Transverse colon (tissue), 4 donors: ENCODE measurements at regions not wholly inside any gene's neighbourhood (a gene's known extent, or its start where the extent isn't known, plus 50 kb on each side); places are given as distances from the start of the nearest gene placed in this dataset.

Experiments
- DNase-seq: peaks from one replicate; pipeline ENCODE4 v3.0.0-alpha.2; 2019
- H3K27ac ChIP-seq, 4 donors: fragments of 200-600 bp; sonication (generic); 2 replicates each; pipeline ENCODE4 v1.5.1; 2016 to 2018; ENCODE audit warnings: inconsistent platforms in 4 of 4
- H3K27me3 ChIP-seq: fragments of 200-600 bp; sonication (generic); 2 replicates; pipeline ENCODE4 v1.5.1; 2017; ENCODE audit warnings: inconsistent platforms
- H3K36me3 ChIP-seq, 4 donors: fragments of 200-600 bp; sonication (generic); 2 replicates each; pipeline ENCODE4 v1.5.1; 2017 to 2019; ENCODE audit warnings: inconsistent platforms in 4 of 4
- H3K4me1 ChIP-seq, 4 donors: fragments of 200-600 bp; sonication (generic); 2 replicates each; pipeline ENCODE4 v1.5.1; 2017 to 2020; ENCODE audit warnings: inconsistent platforms in 4 of 4
- H3K4me3 ChIP-seq, 4 donors: fragments of 200-600 bp; sonication (generic); 1 replicate in 1 of 4; 2 replicates in 3 of 4; pipeline versions ENCODE4 v1.5.1 to v1.6.1; 2017 to 2019; ENCODE audit warnings: inconsistent platforms in 4 of 4
- H3K9me3 ChIP-seq, 2 donors: fragments of 200-600 bp; sonication (generic); 2 replicates each; pipeline ENCODE4 v1.5.1; 2017 to 2019; ENCODE audit warnings: inconsistent platforms in 2 of 2
- EP300 ChIP-seq: sonication (generic); formaldehyde crosslinking; IDR thresholded peaks from one replicate; pipeline ENCODE4 v1.6.1; 2017; ENCODE audit warnings: antibody characterized with exemption, low read depth
- POLR2A ChIP-seq: fragments of 450-650 bp; IDR thresholded peaks from one replicate; pipeline ENCODE4 v1.6.1; 2016; ENCODE audit warnings: antibody characterized with exemption, mild to moderate bottlenecking, moderate library complexity
- POLR2AphosphoS5 ChIP-seq, 3 donors: sonication (generic); formaldehyde crosslinking; IDR thresholded peaks; one replicate each; pipeline ENCODE4 v1.6.1; 2016; ENCODE audit warnings: antibody characterized with exemption in 3 of 3
- WGBS, 2 donors: methylation state at CpG; one replicate each; pipeline ENCODE4 v1.1.5; 2018; ENCODE audit warnings: low coverage in 1 of 2; 5-methylcytosine and 5-hydroxymethylcytosine counted together
- in situ Hi-C, 4 donors: fragments of 200-750 bp; cut with MboI; loops; one replicate each; pipeline versions ENCODE4 v1.15.0 to v1.15.1; 2017; ENCODE audit warnings: low sequenced_read_pairs in 3 of 4, low pct_ligation_motif_present in 1 of 4, low pct_unique_long_range_greater_than_20kb in 1 of 4
- intact Hi-C: fragments of 100-400 bp; cut with DNase I; formaldehyde crosslinking; loops from one replicate; pipeline ENCODE4 v1.15.1; 2023; ENCODE audit warnings: low total_unique reads
- TF ChIP-seq, protein P1 (sequence below), 5 experiments: fragments of 200-600 bp in 3 of 5; fragments of 450-650 bp in 2 of 5; sonication (generic) in 3 of 5; IDR thresholded peaks; 1 replicate in 2 of 5; 2 replicates in 3 of 5; pipeline ENCODE4 v1.5.1; 2016 to 2017; ENCODE audit warnings: antibody characterized with exemption in 5 of 5, inconsistent platforms in 3 of 5, mild to moderate bottlenecking in 2 of 5, moderate library complexity in 1 of 5

DNA sequence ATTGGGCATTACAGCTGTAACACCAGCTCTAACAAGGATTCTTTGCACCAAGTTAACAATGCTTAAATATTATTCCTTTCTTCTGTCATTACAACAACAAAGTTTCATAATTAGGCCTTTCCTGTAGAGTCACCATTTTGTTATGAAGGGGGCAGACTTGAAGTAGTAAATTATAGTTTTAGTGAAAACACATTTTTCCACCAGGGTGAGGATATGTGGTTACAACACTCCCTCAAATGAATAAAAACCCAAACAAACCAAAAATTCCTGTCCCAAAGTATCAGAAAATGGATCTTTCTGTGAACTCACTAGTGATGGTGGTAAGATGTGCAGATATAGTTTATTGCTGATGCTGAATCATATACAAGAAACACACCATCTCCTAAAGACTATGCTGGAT lies 250.5 kb upstream of the TUT7 start:
- no peaks in the 10 kb centered on the region for H3K27me3 ChIP-seq
- intact Hi-C loops: no loop called here
- DNase-seq: no peak
- TF ChIP-seq EP300 (no peak), POLR2A (no peak), POLR2AphosphoS5 (IDR thresholded peaks at IDR 0.05) (no peak)
- TF ChIP-seq, protein P1, sequence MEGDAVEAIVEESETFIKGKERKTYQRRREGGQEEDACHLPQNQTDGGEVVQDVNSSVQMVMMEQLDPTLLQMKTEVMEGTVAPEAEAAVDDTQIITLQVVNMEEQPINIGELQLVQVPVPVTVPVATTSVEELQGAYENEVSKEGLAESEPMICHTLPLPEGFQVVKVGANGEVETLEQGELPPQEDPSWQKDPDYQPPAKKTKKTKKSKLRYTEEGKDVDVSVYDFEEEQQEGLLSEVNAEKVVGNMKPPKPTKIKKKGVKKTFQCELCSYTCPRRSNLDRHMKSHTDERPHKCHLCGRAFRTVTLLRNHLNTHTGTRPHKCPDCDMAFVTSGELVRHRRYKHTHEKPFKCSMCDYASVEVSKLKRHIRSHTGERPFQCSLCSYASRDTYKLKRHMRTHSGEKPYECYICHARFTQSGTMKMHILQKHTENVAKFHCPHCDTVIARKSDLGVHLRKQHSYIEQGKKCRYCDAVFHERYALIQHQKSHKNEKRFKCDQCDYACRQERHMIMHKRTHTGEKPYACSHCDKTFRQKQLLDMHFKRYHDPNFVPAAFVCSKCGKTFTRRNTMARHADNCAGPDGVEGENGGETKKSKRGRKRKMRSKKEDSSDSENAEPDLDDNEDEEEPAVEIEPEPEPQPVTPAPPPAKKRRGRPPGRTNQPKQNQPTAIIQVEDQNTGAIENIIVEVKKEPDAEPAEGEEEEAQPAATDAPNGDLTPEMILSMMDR (IDR thresholded peaks at IDR 0.05): no peak
- H3K4me3 ChIP-seq: no peak overlapping the region
- H3K4me1 ChIP-seq: peaks cover 0 to 4% (median 0%) of the 10 kb centered on the region in 4 donors
- no peak overlapping the region for H3K27ac ChIP-seq
- in situ Hi-C loops: no loop called here
- H3K36me3 ChIP-seq: no peaks in the 10 kb centered on the region
- H3K9me3 ChIP-seq: no peaks in the 10 kb centered on the region

DNA sequence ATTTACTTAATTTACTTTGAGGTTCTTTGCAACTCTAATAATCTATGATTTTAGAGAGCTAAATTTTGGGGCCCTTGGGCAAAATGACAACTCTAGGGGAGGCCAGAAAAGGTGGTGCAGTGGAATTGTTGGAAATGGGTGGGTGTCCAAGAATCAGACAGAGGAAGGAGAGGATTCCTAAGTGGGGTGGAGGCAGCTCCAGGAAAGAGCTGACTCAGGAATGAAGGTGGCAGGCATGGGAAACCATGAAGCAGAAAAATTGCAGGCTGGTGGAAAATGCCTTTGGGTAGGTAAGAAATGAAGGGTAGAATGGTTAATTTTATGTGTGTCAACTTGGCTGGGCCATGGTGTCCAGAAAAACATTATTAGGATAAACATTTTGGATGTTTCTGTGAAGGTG lies 248.5 kb upstream of the TUT7 start:
- Histone ChIP-seq H3K9me3 (no peaks in the 10 kb centered on the region), H3K27ac (no peak overlapping the region), H3K27me3 (no peaks in the 10 kb centered on the region), H3K4me1 (peaks cover 0 to 4% (median 2%) of the 10 kb centered on the region in 4 donors), H3K36me3 (no peaks in the 10 kb centered on the region), H3K4me3 (no peak overlapping the region)
- no peak for DNase-seq
- in situ Hi-C loops: no loop called here
- no peak for TF ChIP-seq EP300
- no peak for TF ChIP-seq POLR2A
- no peak for TF ChIP-seq POLR2AphosphoS5 (IDR thresholded peaks at IDR 0.05)
- TF ChIP-seq, protein P1 (IDR thresholded peaks at IDR 0.05): no peak
- intact Hi-C loops: no loop called here

DNA sequence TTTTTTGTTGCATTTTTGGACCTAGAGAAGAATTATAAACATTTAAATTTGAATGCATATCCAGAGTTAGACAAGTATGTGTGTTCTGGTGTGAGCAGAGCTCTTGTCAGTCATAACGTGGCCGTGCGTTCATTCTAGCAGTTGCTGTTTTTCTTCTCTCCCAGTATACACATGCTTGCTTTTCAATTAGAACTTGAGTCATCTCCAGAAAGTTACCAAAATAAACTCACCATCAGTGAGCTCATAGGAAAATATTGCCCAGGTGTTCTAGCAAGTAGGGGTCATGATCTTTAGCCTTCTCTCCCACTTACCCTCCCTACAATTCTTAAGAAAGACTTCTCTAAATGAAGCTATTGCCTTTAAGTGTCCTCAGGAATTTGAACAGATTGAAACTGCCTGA lies 247.5 kb upstream of the TUT7 start:
- Histone ChIP-seq H3K27me3 (no peaks in the 10 kb centered on the region), H3K36me3 (no peaks in the 10 kb centered on the region), H3K4me3 (no peak overlapping the region), H3K27ac (no peak overlapping the region), H3K9me3 (no peaks in the 10 kb centered on the region), H3K4me1 (peaks cover 0 to 4% (median 2%) of the 10 kb centered on the region in 4 donors)
- TF ChIP-seq POLR2AphosphoS5 (IDR thresholded peaks at IDR 0.05) (no peak), EP300 (no peak), POLR2A (no peak)
- TF ChIP-seq, protein P1 (IDR thresholded peaks at IDR 0.05): no peak
- in situ Hi-C loops (no loop called here), intact Hi-C loops (no loop called here)
- DNase-seq: no peak
- WGBS, 2 donors: 22 to 47% methylated on average over 3 of the region's 3 CpGs

DNA sequence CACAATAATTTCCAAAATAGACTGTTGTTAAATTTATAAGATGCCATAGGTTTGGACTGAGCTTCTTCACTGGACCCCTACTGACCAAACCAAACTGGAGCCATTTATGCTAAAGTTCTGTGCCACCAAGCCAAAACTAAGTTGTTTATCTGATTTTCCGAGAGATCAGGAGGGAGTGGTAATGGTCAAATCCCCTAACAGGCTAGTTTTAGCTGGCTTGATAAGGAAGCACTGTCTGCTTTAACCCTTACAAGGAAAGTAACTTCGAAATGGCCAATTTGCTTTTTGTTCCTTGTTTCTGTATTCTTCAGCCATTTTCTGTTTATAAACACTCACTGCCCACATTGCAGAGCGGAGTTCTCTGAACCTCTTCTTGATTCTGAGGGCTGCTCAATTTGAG lies 246.8 kb upstream of the TUT7 start:
- H3K27ac ChIP-seq: no peak overlapping the region
- H3K27me3 ChIP-seq: no peaks in the 10 kb centered on the region
- H3K4me1 ChIP-seq: peaks cover 0 to 4% (median 2%) of the 10 kb centered on the region in 4 donors
- in situ Hi-C loops (no loop called here), intact Hi-C loops (no loop called here)
- no peak overlapping the region for H3K4me3 ChIP-seq
- TF ChIP-seq POLR2A (no peak), EP300 (no peak), POLR2AphosphoS5 (IDR thresholded peaks at IDR 0.05) (no peak)
- TF ChIP-seq, protein P1 (IDR thresholded peaks at IDR 0.05): no peak
- H3K36me3 ChIP-seq: no peaks in the 10 kb centered on the region
- DNase-seq: no peak
- no peaks in the 10 kb centered on the region for H3K9me3 ChIP-seq
- 27 to 41% methylated on average over 3 of the region's 3 CpGs for WGBS, 2 donors
